DOHH2 (cell line): ENCODE measurements at regions not wholly inside any gene's neighbourhood (a gene's known extent, or its start where the extent isn't known, plus 50 kb on each side); places are given as distances from the start of the nearest gene placed in this dataset.
"Not testable (repeated sequence)": the region's sequence is repeated elsewhere in the genome, so short reads cannot be mapped to it uniquely, and the experiment has no call there.

Source experiments
- H3F3A ChIP-seq: fragments of 200-600 bp; sonication (generic), shearing (Covaris generic); 2 replicates; pipeline ENCODE4 v1.6.0; 2016; ENCODE audit warnings: antibody characterized with exemption, mild to moderate bottlenecking; ENCODE audit not compliant: control insufficient read depth, insufficient read depth
- H3K27ac ChIP-seq: fragments of 200-600 bp; sonication (generic); 2 replicates; pipeline ENCODE4 v1.5.1; 2014; ENCODE audit warnings: low read depth, mild to moderate bottlenecking, low read length, moderate library complexity
- H3K27me3 ChIP-seq: fragments of 200-600 bp; sonication (generic); 2 replicates; pipeline ENCODE4 v1.6.1; 2014; ENCODE audit warnings: mild to moderate bottlenecking, low read length, mixed read lengths; ENCODE audit not compliant: control insufficient read depth
- H3K36me3 ChIP-seq: fragments of 200-600 bp; sonication (generic); 2 replicates; pipeline ENCODE4 v1.6.1; 2014; ENCODE audit warnings: mild to moderate bottlenecking, low read length, moderate library complexity, mixed read lengths; ENCODE audit not compliant: control insufficient read depth
- H3K4me1 ChIP-seq: fragments of 200-600 bp; sonication (generic); 2 replicates; pipeline ENCODE4 v1.6.1; 2014; ENCODE audit warnings: mild to moderate bottlenecking, low read length, mixed read lengths; ENCODE audit not compliant: control insufficient read depth
- H3K4me2 ChIP-seq: fragments of 200-600 bp; sonication (generic); 2 replicates; pipeline ENCODE4 v1.6.0; 2014; ENCODE audit warnings: mild to moderate bottlenecking, low read length, moderate library complexity
- H3K4me3 ChIP-seq: fragments of 200-600 bp; sonication (generic); 2 replicates; pipeline ENCODE4 v1.5.1; 2014; ENCODE audit warnings: mild to moderate bottlenecking, low read length, mixed read lengths
- H3K79me2 ChIP-seq: fragments of 200-600 bp; sonication (generic); 2 replicates; pipeline ENCODE4 v1.6.1; 2014; ENCODE audit warnings: mild to moderate bottlenecking, low read length, mixed read lengths; ENCODE audit not compliant: control insufficient read depth
- H3K9me2 ChIP-seq: fragments of 200-600 bp; sonication (generic); replicated peaks from 2 replicates; pipeline ENCODE4 v1.6.1; 2014; ENCODE audit warnings: mild to moderate bottlenecking, low read length, mixed read lengths; ENCODE audit not compliant: control insufficient read depth
- H3K9me3 ChIP-seq: fragments of 200-600 bp; sonication (generic); 2 replicates; pipeline ENCODE4 v1.6.1; 2014; ENCODE audit warnings: antibody characterized with exemption, low read length, mixed read lengths; ENCODE audit not compliant: control insufficient read depth, insufficient read depth
- H4K20me1 ChIP-seq: fragments of 200-600 bp; sonication (generic); 2 replicates; pipeline ENCODE4 v1.6.0; 2014; ENCODE audit warnings: low read depth, mild to moderate bottlenecking, antibody characterized with exemption, low read length, moderate library complexity; ENCODE audit not compliant: control insufficient read depth, insufficient read depth
- EZH2phosphoT487 ChIP-seq: fragments of 200-600 bp; sonication (generic); IDR thresholded peaks from 2 replicates; pipeline ENCODE4 v1.6.1; 2017; ENCODE audit warnings: borderline replicate concordance, mild to moderate bottlenecking, antibody characterized with exemption, low read length, moderate library complexity, mixed read lengths
- TF ChIP-seq, protein P1 (sequence below): fragments of 200-600 bp; sonication (generic); IDR thresholded peaks from one replicate; pipeline ENCODE4 v1.5.1; 2014; ENCODE audit warnings: antibody characterized with exemption, mild to moderate bottlenecking, low read depth, low read length; ENCODE audit not compliant: poor library complexity, severe bottlenecking

DNA sequence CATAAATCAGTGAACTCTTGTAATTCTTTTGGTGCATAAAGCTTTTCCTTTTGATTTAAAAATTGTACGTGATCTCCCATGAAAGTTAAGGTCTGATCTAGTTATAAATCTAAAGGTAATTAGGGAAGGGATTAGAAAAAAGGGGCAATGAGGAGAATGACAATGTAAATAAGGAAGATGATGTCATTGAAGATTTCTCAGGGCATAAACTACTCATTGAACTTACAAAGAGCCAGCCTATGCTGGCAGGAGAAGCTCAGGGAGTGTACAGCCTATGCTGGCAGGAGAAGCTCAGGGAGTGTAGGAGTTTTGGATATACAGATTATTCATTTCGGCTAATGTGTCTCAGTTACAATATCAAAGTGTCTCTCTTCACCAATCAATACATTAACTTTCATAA, 1533.5 kb upstream of the ADGRL3 start:
- Histone ChIP-seq H3K4me1 (no peaks in the 10 kb centered on the region), H3K9me2 (no peaks in the 10 kb centered on the region), H3K9me3 (no peaks in the 10 kb centered on the region), H3K36me3 (no peaks in the 10 kb centered on the region), H3K27me3 (no peaks in the 10 kb centered on the region), H3F3A (no peaks in the 10 kb centered on the region), H3K79me2 (no peaks in the 10 kb centered on the region), H3K4me3 (no peak overlapping the region), H3K4me2 (no peak overlapping the region), H3K27ac (no peak overlapping the region), H4K20me1 (no peaks in the 10 kb centered on the region)
- no peak for TF ChIP-seq EZH2phosphoT487
- TF ChIP-seq, protein P1, sequence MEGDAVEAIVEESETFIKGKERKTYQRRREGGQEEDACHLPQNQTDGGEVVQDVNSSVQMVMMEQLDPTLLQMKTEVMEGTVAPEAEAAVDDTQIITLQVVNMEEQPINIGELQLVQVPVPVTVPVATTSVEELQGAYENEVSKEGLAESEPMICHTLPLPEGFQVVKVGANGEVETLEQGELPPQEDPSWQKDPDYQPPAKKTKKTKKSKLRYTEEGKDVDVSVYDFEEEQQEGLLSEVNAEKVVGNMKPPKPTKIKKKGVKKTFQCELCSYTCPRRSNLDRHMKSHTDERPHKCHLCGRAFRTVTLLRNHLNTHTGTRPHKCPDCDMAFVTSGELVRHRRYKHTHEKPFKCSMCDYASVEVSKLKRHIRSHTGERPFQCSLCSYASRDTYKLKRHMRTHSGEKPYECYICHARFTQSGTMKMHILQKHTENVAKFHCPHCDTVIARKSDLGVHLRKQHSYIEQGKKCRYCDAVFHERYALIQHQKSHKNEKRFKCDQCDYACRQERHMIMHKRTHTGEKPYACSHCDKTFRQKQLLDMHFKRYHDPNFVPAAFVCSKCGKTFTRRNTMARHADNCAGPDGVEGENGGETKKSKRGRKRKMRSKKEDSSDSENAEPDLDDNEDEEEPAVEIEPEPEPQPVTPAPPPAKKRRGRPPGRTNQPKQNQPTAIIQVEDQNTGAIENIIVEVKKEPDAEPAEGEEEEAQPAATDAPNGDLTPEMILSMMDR = no peak

DNA sequence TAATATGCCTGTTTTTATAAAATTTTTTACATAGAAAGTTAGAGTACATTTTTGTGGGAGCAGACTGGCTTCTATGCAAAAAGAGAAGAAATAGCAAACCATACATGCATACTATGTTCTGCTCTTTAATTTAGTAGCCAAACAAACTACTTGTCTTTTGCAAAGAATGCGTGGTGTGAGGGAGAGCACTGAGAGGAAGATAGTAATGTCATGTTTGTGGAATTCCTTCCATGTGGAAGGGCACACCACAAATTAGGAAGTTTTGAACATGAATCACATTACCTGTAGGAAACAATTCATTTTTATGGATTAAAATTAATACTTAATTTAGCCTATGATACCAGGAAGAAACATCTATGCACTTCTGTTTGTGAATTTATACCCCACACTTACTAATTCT, 1529.1 kb upstream of the ADGRL3 start:
- H3K36me3 ChIP-seq = no peaks in the 10 kb centered on the region
- no peaks in the 10 kb centered on the region for H3K27me3 ChIP-seq
- H3K9me3 ChIP-seq = no peaks in the 10 kb centered on the region
- TF ChIP-seq EZH2phosphoT487 = no peak
- TF ChIP-seq, protein P1 = no peak
- H3K79me2 ChIP-seq = no peaks in the 10 kb centered on the region
- H3K27ac ChIP-seq = no peak overlapping the region
- H3K9me2 ChIP-seq = no peaks in the 10 kb centered on the region
- no peak overlapping the region for H3K4me2 ChIP-seq
- H4K20me1 ChIP-seq = no peaks in the 10 kb centered on the region
- H3K4me1 ChIP-seq = no peaks in the 10 kb centered on the region
- no peak overlapping the region for H3K4me3 ChIP-seq
- H3F3A ChIP-seq = no peaks in the 10 kb centered on the region

DNA sequence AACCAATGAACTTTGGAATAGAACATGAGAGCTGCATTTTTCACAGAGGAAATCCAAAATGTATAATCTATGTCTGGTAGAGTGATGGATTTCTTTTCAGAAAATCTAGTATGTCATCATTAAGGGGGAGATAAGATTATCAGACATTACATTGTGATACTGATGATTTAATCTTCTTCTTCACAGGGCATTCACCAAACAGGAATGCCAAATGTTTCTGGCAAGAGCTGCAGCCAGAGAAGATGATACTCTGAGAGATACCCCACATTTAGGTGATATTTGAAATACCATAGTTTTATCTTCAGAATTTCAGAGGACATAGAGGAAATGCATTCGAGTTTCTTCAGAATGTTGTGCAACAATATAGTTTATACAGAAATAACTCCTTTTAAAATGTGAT, 1523.7 kb upstream of the ADGRL3 start:
- Histone ChIP-seq H3K9me3 (no peaks in the 10 kb centered on the region), H3K27ac (no peak overlapping the region), H3K4me1 (no peaks in the 10 kb centered on the region), H3K27me3 (no peaks in the 10 kb centered on the region), H3K36me3 (no peaks in the 10 kb centered on the region), H4K20me1 (no peaks in the 10 kb centered on the region), H3K4me3 (no peak overlapping the region), H3F3A (no peaks in the 10 kb centered on the region), H3K4me2 (no peak overlapping the region), H3K79me2 (no peaks in the 10 kb centered on the region), H3K9me2 (no peaks in the 10 kb centered on the region)
- TF ChIP-seq, protein P1 = no peak
- TF ChIP-seq EZH2phosphoT487 = no peak

DNA sequence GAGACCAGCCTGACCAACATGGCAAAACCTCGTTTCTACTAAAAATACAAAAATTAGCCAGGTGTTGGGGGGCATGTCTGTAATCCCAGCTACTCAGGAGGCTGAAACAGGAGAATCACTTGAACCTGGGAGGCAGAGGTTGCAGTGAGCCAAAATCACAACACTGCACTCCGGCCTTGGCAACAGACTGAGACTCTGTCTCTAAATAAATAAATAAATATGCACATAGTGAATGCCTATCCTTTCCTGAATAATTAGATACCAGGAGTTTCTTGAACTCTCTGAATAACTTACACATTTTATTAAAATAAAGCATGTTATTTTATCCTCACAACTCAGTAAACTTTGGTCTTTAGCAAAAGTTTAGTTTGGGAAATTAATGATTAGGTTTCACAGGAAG, 1523.1 kb upstream of the ADGRL3 start:
- H3K27ac ChIP-seq, H3K9me3 ChIP-seq, H3F3A ChIP-seq, H3K4me3 ChIP-seq, H3K36me3 ChIP-seq, H3K4me1 ChIP-seq, H3K9me2 ChIP-seq, H3K4me2 ChIP-seq, H4K20me1 ChIP-seq, H3K27me3 ChIP-seq, H3K79me2 ChIP-seq: not testable (repeated sequence)
